ENCODE measurements at regions not wholly inside any gene's neighbourhood (a gene's known extent, or its start where the extent isn't known, plus 50 kb on each side); places are given as distances from the start of the nearest gene placed in this dataset.

DNA sequence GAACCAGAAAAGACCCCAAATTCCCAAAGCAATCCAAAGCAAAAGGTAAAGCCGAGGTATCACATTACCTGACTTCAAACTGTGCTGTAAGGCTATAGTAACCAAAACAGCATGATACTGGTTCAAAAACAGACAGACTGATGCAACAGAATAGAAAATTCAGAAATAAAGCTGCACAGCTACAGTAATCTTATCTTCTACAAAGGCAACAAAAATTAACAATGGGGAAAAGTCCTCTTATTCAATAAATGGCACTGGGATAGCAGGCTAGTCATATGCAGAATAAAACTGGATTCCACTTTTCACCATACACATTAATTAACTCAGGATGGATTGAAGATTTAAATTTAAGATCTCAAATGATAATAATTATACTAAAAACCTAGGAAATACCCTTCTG is 392.6 kb upstream of the CBLB start:
- WGBS, 2 donors, result 91 to 95% methylated on average over 1 of the region's 1 CpG

DNA sequence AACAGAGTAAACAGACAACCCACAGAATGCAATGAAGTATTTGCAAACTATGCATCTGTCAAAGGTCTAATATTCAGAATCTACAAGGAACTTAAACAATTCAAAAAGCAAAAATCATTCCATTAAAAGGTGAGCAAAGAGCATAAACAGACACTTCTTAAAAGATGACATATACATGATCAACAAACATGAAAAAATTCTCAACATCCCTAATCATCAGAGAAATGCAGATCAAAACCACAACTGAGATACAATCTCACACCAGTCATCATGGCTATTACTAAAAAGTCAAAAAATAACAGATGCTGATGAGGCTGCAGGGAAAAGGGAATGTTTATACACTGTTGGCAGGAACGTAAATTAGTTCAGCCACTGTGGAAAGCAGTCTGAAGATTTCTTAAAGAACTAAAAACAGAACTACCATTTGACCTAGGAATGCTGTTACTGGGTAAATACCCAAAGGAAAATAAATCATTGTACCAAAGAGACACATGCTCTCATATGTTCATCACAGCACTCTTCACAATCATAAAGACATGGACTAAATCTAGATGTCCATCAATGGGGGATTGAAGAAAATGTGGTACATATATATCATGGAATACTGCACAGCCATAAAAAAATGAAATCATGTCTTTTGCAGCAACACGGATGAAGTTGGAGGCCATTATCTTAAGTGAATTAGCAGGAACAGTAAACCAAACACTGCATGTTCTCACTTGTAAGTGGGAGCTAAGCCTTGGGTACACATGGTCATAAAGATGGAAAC is 393.3 kb upstream of the CBLB start:
- Histone ChIP-seq H3K4me3 (ENCODE audit: low read depth in 1 of 2, low read length in 2 of 2) (no peak overlapping the region), H3K27me3 (ENCODE audit: control insufficient read depth in 1 of 2, insufficient read depth in 2 of 2, low read length in 2 of 2) (no peaks in the 10 kb centered on the region), H3K27ac (ENCODE audit: low read depth in 2 of 2, low read length in 1 of 2) (no peak overlapping the region), H3K4me1 (ENCODE audit: control insufficient read depth in 2 of 2, insufficient read depth in 2 of 2, low read length in 1 of 2) (no peaks in the 10 kb centered on the region), H3K9me3 (ENCODE audit: control insufficient read depth in 2 of 2, insufficient read depth in 1 of 2, low read depth in 1 of 2, low read length in 1 of 2) (no peaks in the 10 kb centered on the region), H3K36me3 (ENCODE audit: control insufficient read depth in 2 of 2, insufficient read depth in 2 of 2, low read length in 1 of 2) (no peaks in the 10 kb centered on the region)
- WGBS, 2 donors, result 58 to 72% methylated on average over 2 of the region's 2 CpGs

More for the DNA sequence above, 392.6 kb upstream of the CBLB start:
- H3K36me3 ChIP-seq (ENCODE audit: control insufficient read depth in 2 of 2, insufficient read depth in 2 of 2, low read length in 1 of 2), result no peaks in the 10 kb centered on the region
- no peaks in the 10 kb centered on the region for H3K9me3 ChIP-seq (ENCODE audit: control insufficient read depth in 2 of 2, insufficient read depth in 1 of 2, low read depth in 1 of 2, low read length in 1 of 2)
- H3K4me1 ChIP-seq (ENCODE audit: control insufficient read depth in 2 of 2, insufficient read depth in 2 of 2, low read length in 1 of 2), result no peaks in the 10 kb centered on the region
- no peak overlapping the region for H3K4me3 ChIP-seq (ENCODE audit: low read depth in 1 of 2, low read length in 2 of 2)
- H3K27me3 ChIP-seq (ENCODE audit: control insufficient read depth in 1 of 2, insufficient read depth in 2 of 2, low read length in 2 of 2), result no peaks in the 10 kb centered on the region
- H3K27ac ChIP-seq (ENCODE audit: low read depth in 2 of 2, low read length in 1 of 2), result no peak overlapping the region

DNA sequence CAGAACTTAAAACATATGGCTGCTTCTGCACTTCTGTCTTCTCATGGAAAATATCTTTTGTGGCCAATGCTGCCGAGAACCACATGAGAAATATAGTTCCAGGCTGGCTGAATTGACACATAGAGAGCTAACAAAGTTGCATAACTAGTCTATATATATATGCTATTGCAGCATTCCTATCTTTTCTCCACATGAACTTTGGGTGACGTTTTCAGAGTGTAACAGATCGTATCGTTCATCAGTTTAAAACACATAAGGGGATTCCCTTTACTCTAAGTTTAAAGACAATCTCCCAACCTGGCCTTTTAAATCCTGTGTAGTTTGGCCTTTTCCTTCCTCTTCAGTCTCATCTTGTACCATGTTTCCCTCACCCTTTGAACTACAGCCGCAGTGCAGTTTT is 394.2 kb upstream of the CBLB start:
- H3K36me3 ChIP-seq (ENCODE audit: control insufficient read depth in 2 of 2, insufficient read depth in 2 of 2, low read length in 1 of 2), result no peaks in the 10 kb centered on the region
- H3K4me3 ChIP-seq (ENCODE audit: low read depth in 1 of 2, low read length in 2 of 2), result no peak overlapping the region
- H3K27me3 ChIP-seq (ENCODE audit: control insufficient read depth in 1 of 2, insufficient read depth in 2 of 2, low read length in 2 of 2), result no peaks in the 10 kb centered on the region
- H3K4me1 ChIP-seq (ENCODE audit: control insufficient read depth in 2 of 2, insufficient read depth in 2 of 2, low read length in 1 of 2), result no peaks in the 10 kb centered on the region
- no peaks in the 10 kb centered on the region for H3K9me3 ChIP-seq (ENCODE audit: control insufficient read depth in 2 of 2, insufficient read depth in 1 of 2, low read depth in 1 of 2, low read length in 1 of 2)
- no peak overlapping the region for H3K27ac ChIP-seq (ENCODE audit: low read depth in 2 of 2, low read length in 1 of 2)
- 65 to 85% methylated on average over 5 of the region's 5 CpGs for WGBS, 2 donors

DNA sequence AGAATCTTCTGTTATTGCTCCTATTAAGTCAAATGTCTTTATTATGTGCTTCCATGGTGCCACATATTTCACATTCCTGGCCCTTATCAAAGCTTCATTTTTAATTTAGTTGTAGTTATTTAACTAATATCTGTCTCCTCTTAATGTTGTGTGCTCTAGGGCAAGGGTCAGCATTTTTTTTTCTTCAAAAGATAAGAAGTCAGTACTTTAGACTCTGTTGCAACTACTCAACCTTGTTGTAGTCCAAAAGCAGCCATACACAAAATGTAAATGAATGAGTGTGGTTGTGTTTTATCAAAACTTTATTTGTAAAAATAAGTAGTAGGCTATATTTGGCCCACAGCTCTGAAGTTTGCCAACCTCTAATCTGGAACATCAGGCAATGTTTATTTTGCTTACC is 394.7 kb upstream of the CBLB start:
- H3K27me3 ChIP-seq (ENCODE audit: control insufficient read depth in 1 of 2, insufficient read depth in 2 of 2, low read length in 2 of 2), result no peaks in the 10 kb centered on the region
- H3K9me3 ChIP-seq (ENCODE audit: control insufficient read depth in 2 of 2, insufficient read depth in 1 of 2, low read depth in 1 of 2, low read length in 1 of 2), result no peaks in the 10 kb centered on the region
- no peak overlapping the region for H3K4me3 ChIP-seq (ENCODE audit: low read depth in 1 of 2, low read length in 2 of 2)
- no peak overlapping the region for H3K27ac ChIP-seq (ENCODE audit: low read depth in 2 of 2, low read length in 1 of 2)
- no peaks in the 10 kb centered on the region for H3K36me3 ChIP-seq (ENCODE audit: control insufficient read depth in 2 of 2, insufficient read depth in 2 of 2, low read length in 1 of 2)
- H3K4me1 ChIP-seq (ENCODE audit: control insufficient read depth in 2 of 2, insufficient read depth in 2 of 2, low read length in 1 of 2), result no peaks in the 10 kb centered on the region

DNA sequence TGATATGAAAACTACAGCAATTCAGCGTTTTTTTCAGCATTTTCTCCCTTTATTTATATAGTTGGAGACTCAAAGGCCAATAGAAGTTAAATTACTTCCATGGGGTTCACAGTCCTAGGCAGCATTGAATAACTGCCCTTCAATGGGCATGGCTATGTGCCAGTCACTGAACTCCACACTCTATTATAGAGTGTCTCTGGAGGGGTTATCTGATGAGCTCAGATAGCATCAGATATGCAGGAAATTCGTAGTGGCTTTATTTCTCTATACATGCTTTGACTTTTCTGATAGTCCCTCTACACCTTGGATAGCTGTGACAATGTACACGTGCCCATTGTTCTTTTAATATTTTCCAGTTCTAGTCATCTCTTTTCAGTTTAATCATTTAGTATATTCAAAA is 396.9 kb upstream of the CBLB start:
- 38 to 45% methylated on average over 3 of the region's 3 CpGs for WGBS, 2 donors
- Histone ChIP-seq H3K4me1 (ENCODE audit: control insufficient read depth in 2 of 2, insufficient read depth in 2 of 2, low read length in 1 of 2) (no peaks in the 10 kb centered on the region), H3K36me3 (ENCODE audit: control insufficient read depth in 2 of 2, insufficient read depth in 2 of 2, low read length in 1 of 2) (no peaks in the 10 kb centered on the region), H3K4me3 (ENCODE audit: low read depth in 1 of 2, low read length in 2 of 2) (no peak overlapping the region), H3K27me3 (ENCODE audit: control insufficient read depth in 1 of 2, insufficient read depth in 2 of 2, low read length in 2 of 2) (no peaks in the 10 kb centered on the region), H3K9me3 (ENCODE audit: control insufficient read depth in 2 of 2, insufficient read depth in 1 of 2, low read depth in 1 of 2, low read length in 1 of 2) (no peaks in the 10 kb centered on the region), H3K27ac (ENCODE audit: low read depth in 2 of 2, low read length in 1 of 2) (no peak overlapping the region)

DNA sequence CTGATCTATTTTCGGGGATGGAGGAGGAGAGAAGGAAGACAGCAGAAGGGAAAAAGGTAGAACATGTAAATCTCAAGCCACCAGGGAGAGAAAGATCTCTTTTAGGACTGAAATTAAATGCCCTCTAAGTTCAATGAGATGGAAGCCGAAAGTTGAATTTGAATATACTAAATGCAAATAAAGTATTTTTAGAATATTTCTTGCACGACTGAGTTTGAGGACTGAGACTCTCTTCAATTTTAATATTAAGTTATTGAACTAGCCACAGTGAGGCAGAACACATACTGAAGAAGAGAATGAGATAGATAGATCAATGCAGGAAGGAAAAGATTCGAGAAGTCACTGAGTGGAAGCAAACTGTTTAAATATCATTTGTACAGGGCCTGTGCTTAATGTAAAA is 399.9 kb upstream of the CBLB start:
- Histone ChIP-seq H3K27me3 (ENCODE audit: control insufficient read depth in 1 of 2, insufficient read depth in 2 of 2, low read length in 2 of 2) (no peaks in the 10 kb centered on the region), H3K36me3 (ENCODE audit: control insufficient read depth in 2 of 2, insufficient read depth in 2 of 2, low read length in 1 of 2) (no peaks in the 10 kb centered on the region), H3K27ac (ENCODE audit: low read depth in 2 of 2, low read length in 1 of 2) (no peak overlapping the region), H3K4me3 (ENCODE audit: low read depth in 1 of 2, low read length in 2 of 2) (no peak overlapping the region), H3K9me3 (ENCODE audit: control insufficient read depth in 2 of 2, insufficient read depth in 1 of 2, low read depth in 1 of 2, low read length in 1 of 2) (peaks cover 0 to 2% of the 10 kb centered on the region in 2 donors), H3K4me1 (ENCODE audit: control insufficient read depth in 2 of 2, insufficient read depth in 2 of 2, low read length in 1 of 2) (no peaks in the 10 kb centered on the region)
- WGBS, 2 donors, result 79 to 92% methylated on average over 4 of the region's 4 CpGs

DNA sequence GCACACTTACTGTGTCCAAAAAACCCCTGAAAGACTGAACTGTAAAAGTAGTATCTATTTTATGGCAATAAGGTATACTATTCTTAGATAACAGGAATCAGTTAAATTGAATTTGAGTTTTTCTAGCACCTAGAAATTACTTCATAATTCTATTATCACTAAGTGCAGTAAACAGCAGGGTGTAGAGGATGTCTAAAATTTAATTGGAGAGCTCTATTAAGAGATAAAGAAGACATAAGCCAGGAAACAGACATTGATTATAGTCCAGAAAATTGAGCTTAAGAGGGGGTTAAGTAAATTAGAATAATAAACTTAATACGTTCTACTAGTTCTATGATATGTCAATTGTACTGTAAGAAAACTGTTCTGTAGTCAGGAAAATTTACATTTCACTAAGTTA is 403.5 kb upstream of the CBLB start:
- Histone ChIP-seq H3K9me3 (ENCODE audit: control insufficient read depth in 2 of 2, insufficient read depth in 1 of 2, low read depth in 1 of 2, low read length in 1 of 2) (peaks cover 0 to 2% of the 10 kb centered on the region in 2 donors), H3K4me1 (ENCODE audit: control insufficient read depth in 2 of 2, insufficient read depth in 2 of 2, low read length in 1 of 2) (no peaks in the 10 kb centered on the region), H3K36me3 (ENCODE audit: control insufficient read depth in 2 of 2, insufficient read depth in 2 of 2, low read length in 1 of 2) (no peaks in the 10 kb centered on the region), H3K4me3 (ENCODE audit: low read depth in 1 of 2, low read length in 2 of 2) (no peak overlapping the region), H3K27ac (ENCODE audit: low read depth in 2 of 2, low read length in 1 of 2) (no peak overlapping the region), H3K27me3 (ENCODE audit: control insufficient read depth in 1 of 2, insufficient read depth in 2 of 2, low read length in 2 of 2) (no peaks in the 10 kb centered on the region)
- 82 to 93% methylated on average over 1 of the region's 1 CpG for WGBS, 2 donors

DNA sequence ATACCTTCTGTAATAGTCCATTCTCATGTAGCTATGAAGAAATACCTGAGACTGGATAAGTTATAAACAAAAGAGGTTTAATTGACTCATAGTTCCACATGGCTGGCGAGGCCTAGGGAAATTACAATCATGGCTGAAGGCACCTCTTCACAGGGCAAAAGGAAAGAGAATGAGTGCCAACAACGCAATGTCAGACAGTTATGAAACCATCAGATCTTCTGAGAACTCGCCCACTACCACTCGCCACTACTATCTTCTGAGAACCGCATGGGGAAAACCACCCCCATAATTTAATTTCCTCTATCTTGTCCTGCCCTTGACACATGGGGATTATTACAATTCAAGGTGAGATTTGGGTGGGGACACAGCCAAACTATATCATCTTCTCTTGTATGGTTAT is 406.8 kb upstream of the CBLB start:
- Histone ChIP-seq H3K36me3 (ENCODE audit: control insufficient read depth in 2 of 2, insufficient read depth in 2 of 2, low read length in 1 of 2) (no peaks in the 10 kb centered on the region), H3K27ac (ENCODE audit: low read depth in 2 of 2, low read length in 1 of 2) (no peak overlapping the region), H3K4me3 (ENCODE audit: low read depth in 1 of 2, low read length in 2 of 2) (no peak overlapping the region), H3K9me3 (ENCODE audit: control insufficient read depth in 2 of 2, insufficient read depth in 1 of 2, low read depth in 1 of 2, low read length in 1 of 2) (peaks cover 0 to 2% of the 10 kb centered on the region in 2 donors), H3K27me3 (ENCODE audit: control insufficient read depth in 1 of 2, insufficient read depth in 2 of 2, low read length in 2 of 2) (no peaks in the 10 kb centered on the region), H3K4me1 (ENCODE audit: control insufficient read depth in 2 of 2, insufficient read depth in 2 of 2, low read length in 1 of 2) (no peaks in the 10 kb centered on the region)
- 47 to 55% methylated on average over 5 of the region's 5 CpGs for WGBS, 2 donors

DNA sequence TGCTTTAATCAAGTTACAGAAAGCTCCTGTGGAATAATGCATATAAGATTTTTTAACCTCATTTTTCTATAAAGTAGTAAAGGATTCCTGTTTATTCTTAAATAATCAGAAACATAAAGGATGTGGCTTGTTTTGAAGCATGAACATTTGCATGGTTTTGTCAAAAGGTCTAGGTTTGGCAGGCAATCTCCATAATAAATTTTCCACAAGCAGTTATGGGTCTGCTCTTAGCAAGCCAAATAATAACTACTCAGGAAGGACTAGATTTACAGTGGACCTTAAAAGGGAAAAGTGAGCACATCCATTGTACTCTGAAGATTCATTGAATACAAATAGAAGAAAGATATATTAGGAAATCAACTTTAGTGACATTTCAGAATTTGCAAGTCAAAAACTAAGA is 407.3 kb upstream of the CBLB start:
- Histone ChIP-seq H3K4me1 (ENCODE audit: control insufficient read depth in 2 of 2, insufficient read depth in 2 of 2, low read length in 1 of 2) (no peaks in the 10 kb centered on the region), H3K36me3 (ENCODE audit: control insufficient read depth in 2 of 2, insufficient read depth in 2 of 2, low read length in 1 of 2) (no peaks in the 10 kb centered on the region), H3K27ac (ENCODE audit: low read depth in 2 of 2, low read length in 1 of 2) (no peak overlapping the region), H3K4me3 (ENCODE audit: low read depth in 1 of 2, low read length in 2 of 2) (no peak overlapping the region), H3K27me3 (ENCODE audit: control insufficient read depth in 1 of 2, insufficient read depth in 2 of 2, low read length in 2 of 2) (no peaks in the 10 kb centered on the region), H3K9me3 (ENCODE audit: control insufficient read depth in 2 of 2, insufficient read depth in 1 of 2, low read depth in 1 of 2, low read length in 1 of 2) (peaks cover 0 to 2% of the 10 kb centered on the region in 2 donors)
